ENCODE measurements at regions not wholly inside any gene's neighbourhood (a gene's known extent, or its start where the extent isn't known, plus 50 kb on each side); places are given as distances from the start of the nearest gene placed in this dataset.

DNA sequence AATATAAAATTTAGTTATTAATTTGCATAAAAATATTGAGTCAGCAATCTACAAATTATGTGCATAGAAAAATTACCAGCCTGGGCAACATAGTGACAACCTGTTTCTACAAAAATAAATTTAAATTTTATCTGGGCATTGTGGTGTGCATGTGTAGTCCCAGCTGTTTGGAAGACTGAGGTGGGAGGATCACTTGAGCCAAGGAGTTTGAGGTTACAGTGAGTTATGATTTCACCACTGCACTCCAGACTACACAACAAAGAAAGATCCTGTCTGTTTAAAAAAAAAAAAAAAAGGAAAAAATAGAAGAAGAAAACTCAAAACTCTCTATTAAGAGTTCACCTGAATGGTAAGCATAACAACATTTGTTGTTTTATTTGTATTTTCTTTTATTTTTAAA, 1048.4 kb upstream of the CDH2 start:
- Histone ChIP-seq H4K20me1 (ENCODE audit: control insufficient read depth, insufficient read depth, low read length, poor library complexity, severe bottlenecking) (no peaks in the 10 kb centered on the region), H3K27me3 (replicated peaks in 1 of 4; ENCODE audit: control extremely low read depth in 1 of 4, control insufficient read depth in 3 of 4, insufficient read depth in 4 of 4, low read length in 3 of 4) (no peaks in the 10 kb centered on the region), H3K79me2 (ENCODE audit: control insufficient read depth, insufficient read depth, low read length) (no peaks in the 10 kb centered on the region), H3K36me3 (replicated peaks in 1 of 2; ENCODE audit: control extremely low read depth in 1 of 2, control insufficient read depth in 1 of 2, extremely low read depth in 1 of 2, insufficient read depth in 2 of 2, low read length in 1 of 2) (no peaks in the 10 kb centered on the region), H3K9me3 (ENCODE audit: control extremely low read depth in 1 of 3, control insufficient read depth in 2 of 3, insufficient read depth in 1 of 3, low read length in 2 of 3) (peaks cover 0 to 3% (median 0%) of the 10 kb centered on the region in 3 donors), H3K4me3 (ENCODE audit: control extremely low read depth in 1 of 5, extremely low read depth in 1 of 5, insufficient read depth in 1 of 5, low read depth in 2 of 5, low read length in 4 of 5) (no peak overlapping the region), H3K4me1 (ENCODE audit: control insufficient read depth in 2 of 2, insufficient read depth in 2 of 2, low read length in 2 of 2) (no peaks in the 10 kb centered on the region), H3K4me2 (replicated peaks; ENCODE audit: low read depth, low read length, poor library complexity, severe bottlenecking) (no peak overlapping the region), H3K9ac (ENCODE audit: low read length) (no peak overlapping the region), H2AFZ (ENCODE audit: insufficient read depth, low read depth, low read length, poor library complexity, severe bottlenecking) (no peak overlapping the region), H3K27ac (ENCODE audit: low read length in 2 of 2) (no peak overlapping the region)
- DNase-seq, result no peak
- CTCF ChIA-PET, result no interaction called here
- Mint-ChIP-seq H3K27me3 (no peaks in the 10 kb centered on the region), H3K4me3 (no peak overlapping the region), H3K4me1 (no peaks in the 10 kb centered on the region), H3K27ac (no peak overlapping the region), H3K9me3 (ENCODE audit: insufficient read depth) (peaks cover 13% of the 10 kb centered on the region)
- no peak for ATAC-seq (ENCODE audit: low read depth)
- POLR2A ChIA-PET, result no interaction called here
- TF ChIP-seq, protein P1, sequence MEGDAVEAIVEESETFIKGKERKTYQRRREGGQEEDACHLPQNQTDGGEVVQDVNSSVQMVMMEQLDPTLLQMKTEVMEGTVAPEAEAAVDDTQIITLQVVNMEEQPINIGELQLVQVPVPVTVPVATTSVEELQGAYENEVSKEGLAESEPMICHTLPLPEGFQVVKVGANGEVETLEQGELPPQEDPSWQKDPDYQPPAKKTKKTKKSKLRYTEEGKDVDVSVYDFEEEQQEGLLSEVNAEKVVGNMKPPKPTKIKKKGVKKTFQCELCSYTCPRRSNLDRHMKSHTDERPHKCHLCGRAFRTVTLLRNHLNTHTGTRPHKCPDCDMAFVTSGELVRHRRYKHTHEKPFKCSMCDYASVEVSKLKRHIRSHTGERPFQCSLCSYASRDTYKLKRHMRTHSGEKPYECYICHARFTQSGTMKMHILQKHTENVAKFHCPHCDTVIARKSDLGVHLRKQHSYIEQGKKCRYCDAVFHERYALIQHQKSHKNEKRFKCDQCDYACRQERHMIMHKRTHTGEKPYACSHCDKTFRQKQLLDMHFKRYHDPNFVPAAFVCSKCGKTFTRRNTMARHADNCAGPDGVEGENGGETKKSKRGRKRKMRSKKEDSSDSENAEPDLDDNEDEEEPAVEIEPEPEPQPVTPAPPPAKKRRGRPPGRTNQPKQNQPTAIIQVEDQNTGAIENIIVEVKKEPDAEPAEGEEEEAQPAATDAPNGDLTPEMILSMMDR (IDR thresholded peaks at IDR 0.05), result no peak
- no peak for TF ChIP-seq EZH2 (IDR thresholded peaks at IDR 0.05; ENCODE audit: borderline replicate concordance, insufficient read depth, low read depth, low read length, poor library complexity, severe bottlenecking)
- intact Hi-C loops (cut with micrococcal nuclease), result no loop called here

DNA sequence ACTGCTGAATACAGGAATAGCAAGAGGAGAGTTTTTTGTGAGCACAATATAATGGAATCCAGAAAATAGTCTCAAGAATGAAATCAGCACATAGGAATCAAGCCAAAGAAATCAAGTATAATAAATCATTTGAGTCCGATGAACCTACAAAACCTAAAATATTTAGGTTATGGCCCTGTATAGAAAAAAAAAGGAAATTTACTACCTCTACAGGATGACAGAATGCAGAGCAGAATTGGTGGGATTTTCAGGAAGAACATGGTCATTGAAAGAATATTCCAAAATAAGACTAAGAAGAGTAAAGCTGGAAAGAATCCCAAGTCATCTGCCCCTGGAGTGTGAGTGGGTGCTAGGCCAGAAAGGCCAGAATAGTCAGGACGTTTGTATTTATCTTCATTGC, 1041.2 kb upstream of the CDH2 start:
- H3K4me3 Mint-ChIP-seq, result no peak overlapping the region
- no CpG with 5 or more reads among the region's 2 CpGs for WGBS (ENCODE audit: insufficient coverage)
- Histone ChIP-seq H4K20me1 (ENCODE audit: control insufficient read depth, insufficient read depth, low read length, poor library complexity, severe bottlenecking) (no peaks in the 10 kb centered on the region), H3K4me3 (ENCODE audit: control extremely low read depth in 1 of 5, extremely low read depth in 1 of 5, insufficient read depth in 1 of 5, low read depth in 2 of 5, low read length in 4 of 5) (no peak overlapping the region), H3K4me1 (ENCODE audit: control insufficient read depth in 2 of 2, insufficient read depth in 2 of 2, low read length in 2 of 2) (no peaks in the 10 kb centered on the region), H3K79me2 (ENCODE audit: control insufficient read depth, insufficient read depth, low read length) (no peaks in the 10 kb centered on the region), H3K9ac (ENCODE audit: low read length) (no peak overlapping the region), H3K27me3 (replicated peaks in 1 of 4; ENCODE audit: control extremely low read depth in 1 of 4, control insufficient read depth in 3 of 4, insufficient read depth in 4 of 4, low read length in 3 of 4) (no peaks in the 10 kb centered on the region), H3K9me3 (ENCODE audit: control extremely low read depth in 1 of 3, control insufficient read depth in 2 of 3, insufficient read depth in 1 of 3, low read length in 2 of 3) (no peaks in the 10 kb centered on the region), H2AFZ (ENCODE audit: insufficient read depth, low read depth, low read length, poor library complexity, severe bottlenecking) (no peak overlapping the region), H3K4me2 (replicated peaks; ENCODE audit: low read depth, low read length, poor library complexity, severe bottlenecking) (no peak overlapping the region), H3K36me3 (replicated peaks in 1 of 2; ENCODE audit: control extremely low read depth in 1 of 2, control insufficient read depth in 1 of 2, extremely low read depth in 1 of 2, insufficient read depth in 2 of 2, low read length in 1 of 2) (no peaks in the 10 kb centered on the region), H3K27ac (ENCODE audit: low read length in 2 of 2) (no peak overlapping the region)
- H3K27me3 Mint-ChIP-seq, result no peaks in the 10 kb centered on the region
- no peak for TF ChIP-seq EZH2 (IDR thresholded peaks at IDR 0.05; ENCODE audit: borderline replicate concordance, insufficient read depth, low read depth, low read length, poor library complexity, severe bottlenecking)
- TF ChIP-seq, protein P1 (IDR thresholded peaks at IDR 0.05), result no peak
- no peaks in the 10 kb centered on the region for H3K4me1 Mint-ChIP-seq
- DNase-seq (no peak), ATAC-seq (ENCODE audit: low read depth) (no peak)
- intact Hi-C loops (cut with micrococcal nuclease), result loop anchor here (10.0 kb wide), 1 partner anchor 47 kb away; no protein-coding TSS in a partner anchor
- no peak overlapping the region for H3K27ac Mint-ChIP-seq
- ChIA-PET POLR2A (no interaction called here), CTCF (no interaction called here)
- peaks cover 9% of the 10 kb centered on the region for H3K9me3 Mint-ChIP-seq (ENCODE audit: insufficient read depth)

Data from B cell (primary cell).